SH-SY5Y (cell line): ENCODE measurements at regions not wholly inside any gene's neighbourhood (a gene's known extent, or its start where the extent isn't known, plus 50 kb on each side); places are given as distances from the start of the nearest gene placed in this dataset.

Source experiments
- GATA2 ChIP-seq: IDR thresholded peaks from 2 replicates; pipeline ENCODE4 v1.6.1; 2011; ENCODE audit warnings: mild to moderate bottlenecking, low read depth, low read length
- GATA3 ChIP-seq: IDR thresholded peaks from 2 replicates; pipeline ENCODE4 v1.6.1; 2011; ENCODE audit warnings: low read depth, mild to moderate bottlenecking, low read length, moderate library complexity

- TF ChIP-seq GATA2: no peak
- TF ChIP-seq GATA3: no peak
Measured at GRCh38 chr4:181897935-181898334, 345.3 kb upstream of the TENM3 start.
